CD4-positive, alpha-beta T cell (primary cell): ENCODE measurements at regions not wholly inside any gene's neighbourhood (a gene's known extent, or its start where the extent isn't known, plus 50 kb on each side); places are given as distances from the start of the nearest gene placed in this dataset.

Experiments
- ATAC-seq: fragments of 200-7000 bp; cut with Tn5 transposase; one replicate; pipeline ENCODE4 v1.10.0; 2022; ENCODE audit warnings: mild to moderate bottlenecking; ENCODE audit not compliant: poor library complexity
- CTCF ChIA-PET: fragments of 350-600 bp; sonication (Branson Sonifier 250); formaldehyde crosslinking; loops from one replicate; lab custom pipeline; 2021; ENCODE audit warnings: antibody characterized with exemption, inconsistent platforms; lab: Charles Lee
- POLR2A ChIA-PET: fragments of 350-600 bp; sonication (Branson Sonifier 250); formaldehyde crosslinking; loops from one replicate; lab custom pipeline; 2021; ENCODE audit warnings: antibody characterized with exemption, inconsistent platforms; lab: Charles Lee
- DNase-seq, 14 experiments: peaks; one replicate each; pipeline ENCODE4 v3.0.0-alpha.2; 2013 to 2020; ENCODE audit warnings: mixed read lengths in 2 of 14
- H3K27ac ChIP-seq, 2 donors: one replicate each; pipeline versions ENCODE4 v1.5.1 to v1.7.0; 2013; ENCODE audit warnings: low read length in 2 of 2, low read depth in 1 of 2, mild to moderate bottlenecking in 1 of 2
- H3K27me3 ChIP-seq, 2 experiments: 1 replicate in 1 of 2; 2 replicates in 1 of 2; pipeline versions ENCODE4 v1.6.1 to v1.7.0; 2013; ENCODE audit warnings: low read length in 2 of 2, control low read depth in 1 of 2, mild to moderate bottlenecking in 1 of 2, moderate library complexity in 1 of 2; ENCODE audit not compliant: insufficient read depth in 2 of 2, control insufficient read depth in 1 of 2
- H3K36me3 ChIP-seq: one replicate; pipeline ENCODE4 v1.6.1; 2013; ENCODE audit warnings: low read length, control low read depth; ENCODE audit not compliant: insufficient read depth
- H3K4me1 ChIP-seq: one replicate; pipeline ENCODE4 v1.6.1; 2013; ENCODE audit warnings: low read length, control low read depth; ENCODE audit not compliant: insufficient read depth
- H3K4me3 ChIP-seq: one replicate; pipeline ENCODE4 v1.5.1; 2013; ENCODE audit warnings: mild to moderate bottlenecking, low read length, moderate library complexity
- H3K9me3 ChIP-seq, 2 experiments: 1 replicate in 1 of 2; 2 replicates in 1 of 2; pipeline versions ENCODE4 v1.6.1 to v1.7.0; 2013; ENCODE audit warnings: low read length in 2 of 2, mild to moderate bottlenecking in 2 of 2, control low read depth in 1 of 2, moderate library complexity in 1 of 2; ENCODE audit not compliant: control insufficient read depth in 1 of 2, insufficient read depth in 1 of 2
- H3K27ac Mint-ChIP-seq: one replicate; pipeline ENCODE4 v1.8.0; 2020; ENCODE audit warnings: mixed read lengths
- H3K27me3 Mint-ChIP-seq: one replicate; pipeline ENCODE4 v1.8.0; 2021; ENCODE audit warnings: mixed read lengths
- H3K36me3 Mint-ChIP-seq: one replicate; pipeline ENCODE4 v1.8.0; 2021; ENCODE audit warnings: low read depth, mixed read lengths
- H3K4me1 Mint-ChIP-seq: one replicate; pipeline ENCODE4 v1.8.0; 2021; ENCODE audit warnings: low read depth, mixed read lengths
- H3K4me3 Mint-ChIP-seq: one replicate; pipeline ENCODE4 v1.8.0; 2020; ENCODE audit warnings: mild to moderate bottlenecking, mixed read lengths
- H3K9me3 Mint-ChIP-seq: one replicate; pipeline ENCODE4 v1.8.0; 2020; ENCODE audit warnings: mixed read lengths
- CTCF ChIP-seq: fragments of 200-600 bp; IDR thresholded peaks from one replicate; pipeline ENCODE4 v1.8.0; 2022; ENCODE audit warnings: antibody characterized with exemption, mild to moderate bottlenecking
- intact Hi-C, 2 experiments: fragments of 100-400 bp; cut with DNase I in 1 of 2; cut with micrococcal nuclease in 1 of 2; formaldehyde crosslinking; loops; one replicate each; pipeline versions ENCODE4 v1.15.1 to v1.9.0; 2023 to 2025; cut with DNase I, micrococcal nuclease

DNA sequence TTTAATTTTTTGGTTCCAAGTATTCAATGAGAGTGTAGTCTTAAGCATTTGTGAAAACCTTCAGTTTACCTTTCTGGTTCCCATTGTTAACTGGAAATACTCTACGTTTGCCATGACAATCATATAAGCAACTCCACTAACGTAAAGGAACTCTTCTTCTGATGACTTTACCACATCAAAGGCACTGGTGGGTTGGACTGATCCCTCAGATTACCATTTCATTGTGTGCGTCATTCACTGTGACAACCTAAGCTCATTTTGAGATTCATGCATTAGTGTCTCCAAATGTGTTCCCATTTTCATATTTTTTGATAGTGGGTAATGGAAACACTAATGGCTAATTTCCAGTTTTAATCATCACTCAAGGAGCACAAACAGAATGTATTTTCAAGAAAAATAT is 119.9 kb upstream of the COL1A2 start:
- no peak for ATAC-seq
- CTCF ChIA-PET: no interaction called here
- intact Hi-C loops: no loop called here

DNA sequence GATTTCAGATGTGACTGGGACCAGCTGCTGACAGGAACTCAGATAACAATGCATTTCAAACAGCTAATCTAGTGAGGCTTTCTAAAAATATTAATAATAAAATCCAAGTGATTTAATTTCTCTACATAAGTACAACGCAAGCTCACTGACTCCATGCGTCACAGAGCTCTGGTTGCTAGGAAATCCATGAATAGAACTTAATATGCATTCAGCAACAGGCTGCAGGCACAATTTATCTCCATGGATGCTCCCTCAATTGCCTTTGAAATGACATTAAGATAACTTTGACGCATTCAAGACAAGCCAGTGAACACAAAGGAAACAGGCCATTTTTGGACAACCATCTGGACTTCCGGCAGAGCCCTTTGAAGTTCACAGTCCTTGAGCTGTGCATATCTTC is 118.7 kb upstream of the COL1A2 start:
- Mint-ChIP-seq H3K36me3 (no peaks in the 10 kb centered on the region), H3K27me3 (peaks cover 28% of the 10 kb centered on the region), H3K4me3 (no peak overlapping the region), H3K27ac (no peak overlapping the region), H3K4me1 (no peaks in the 10 kb centered on the region), H3K9me3 (no peaks in the 10 kb centered on the region)
- Histone ChIP-seq H3K27me3 (no peaks in the 10 kb centered on the region), H3K4me3 (no peak overlapping the region), H3K36me3 (no peaks in the 10 kb centered on the region), H3K4me1 (no peaks in the 10 kb centered on the region), H3K9me3 (no peaks in the 10 kb centered on the region), H3K27ac (no peak overlapping the region)
- intact Hi-C loops: no loop called here
- TF ChIP-seq CTCF: no peak
- no peak for DNase-seq
- no peak for ATAC-seq
- CTCF ChIA-PET: no interaction called here
- POLR2A ChIA-PET: no interaction called here

More for the DNA sequence above, 119.9 kb upstream of the COL1A2 start:
- H3K9me3 ChIP-seq: no peaks in the 10 kb centered on the region
- POLR2A ChIA-PET: no interaction called here
- no peaks in the 10 kb centered on the region for H3K9me3 Mint-ChIP-seq
- H3K36me3 Mint-ChIP-seq: no peaks in the 10 kb centered on the region
- no peak for DNase-seq
- no peak overlapping the region for H3K4me3 ChIP-seq
- no peak overlapping the region for H3K4me3 Mint-ChIP-seq
- no peak overlapping the region for H3K27ac ChIP-seq
- no peaks in the 10 kb centered on the region for H3K4me1 ChIP-seq
- no peaks in the 10 kb centered on the region for H3K27me3 ChIP-seq
- H3K27me3 Mint-ChIP-seq: peaks cover 28% of the 10 kb centered on the region
- H3K27ac Mint-ChIP-seq: no peak overlapping the region
- TF ChIP-seq CTCF: no peak
- no peaks in the 10 kb centered on the region for H3K36me3 ChIP-seq
- H3K4me1 Mint-ChIP-seq: no peaks in the 10 kb centered on the region

GRCh38 chr7:94276795-94277194 is 117.9 kb upstream of the COL1A2 start:
- ATAC-seq (no peak), DNase-seq (no peak)
- ChIA-PET CTCF (no interaction called here), POLR2A (no interaction called here)
- no peaks in the 10 kb centered on the region for H3K4me1 ChIP-seq
- no peaks in the 10 kb centered on the region for H3K4me1 Mint-ChIP-seq
- no peaks in the 10 kb centered on the region for H3K36me3 Mint-ChIP-seq
- intact Hi-C loops: no loop called here
- no peak overlapping the region for H3K4me3 ChIP-seq
- H3K27me3 Mint-ChIP-seq: peaks cover 32% of the 10 kb centered on the region
- H3K27me3 ChIP-seq: no peaks in the 10 kb centered on the region
- H3K4me3 Mint-ChIP-seq: no peak overlapping the region
- no peak overlapping the region for H3K27ac Mint-ChIP-seq
- H3K9me3 ChIP-seq: no peaks in the 10 kb centered on the region
- no peaks in the 10 kb centered on the region for H3K36me3 ChIP-seq
- no peaks in the 10 kb centered on the region for H3K9me3 Mint-ChIP-seq
- no peak for TF ChIP-seq CTCF
- no peak overlapping the region for H3K27ac ChIP-seq
